ENCODE measurements at regions not wholly inside any gene's neighbourhood (a gene's known extent, or its start where the extent isn't known, plus 50 kb on each side); places are given as distances from the start of the nearest gene placed in this dataset.

DNA sequence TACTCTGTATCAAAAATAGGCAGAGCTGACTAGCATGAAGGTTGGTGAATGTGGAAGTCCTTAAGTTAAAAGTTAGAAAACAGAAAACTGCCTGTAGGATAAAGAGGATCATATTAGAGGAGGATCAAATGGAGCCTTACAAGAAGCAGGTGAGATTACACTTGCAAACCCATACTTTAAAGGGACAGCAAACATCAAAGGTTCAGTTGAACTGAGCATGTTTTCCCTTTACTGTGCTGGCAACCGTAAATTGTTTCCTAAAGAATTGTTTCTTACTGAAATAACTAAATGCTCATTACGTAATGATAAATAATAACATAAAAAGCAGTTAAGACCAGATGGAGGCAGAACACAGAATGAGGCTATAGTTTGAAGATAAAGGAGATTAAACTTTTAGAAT lies 465.3 kb upstream of the FTMT start:
- CTCF ChIA-PET, result no interaction called here
- H3K27ac ChIP-seq (ENCODE audit: low read depth in 2 of 2, low read length in 1 of 2), result no peak overlapping the region
- 19% methylated on average over 2 of the region's 2 CpGs for WGBS (ENCODE audit: low lambda C conversion rate)

GRCh38 chr5:121396716-121397115 lies 455.0 kb upstream of the FTMT start:
- Histone ChIP-seq H3K79me2 (ENCODE audit: insufficient read depth) (no peaks in the 10 kb centered on the region), H3K4me2 (no peak overlapping the region), H3K4me3 (ENCODE audit: low read depth in 2 of 2, low read length in 1 of 2) (no peak overlapping the region), H3F3A (replicated peaks; ENCODE audit: insufficient read depth) (no peaks in the 10 kb centered on the region), H3K9ac (no peak overlapping the region), H3K9me2 (no peaks in the 10 kb centered on the region), H3K36me3 (replicated peaks in 1 of 2; ENCODE audit: control insufficient read depth in 1 of 2, insufficient read depth in 2 of 2, low read length in 1 of 2) (no peaks in the 10 kb centered on the region), H4K20me1 (ENCODE audit: insufficient read depth) (no peaks in the 10 kb centered on the region), H3K27ac (ENCODE audit: low read depth in 2 of 2, low read length in 1 of 2) (no peak overlapping the region), H3K9me3 (no peaks in the 10 kb centered on the region), H2AFZ (ENCODE audit: low read depth) (no peak overlapping the region), H3K27me3 (ENCODE audit: insufficient read depth) (no peaks in the 10 kb centered on the region), H3K4me1 (ENCODE audit: control insufficient read depth in 1 of 2, insufficient read depth in 2 of 2, low read depth in 1 of 2, low read length in 1 of 2) (no peaks in the 10 kb centered on the region; a peak in 1 of 4 replicates)
- POLR2A ChIA-PET, result no interaction called here
- DNase-seq, result no peak
- CTCF ChIA-PET, result no interaction called here
- TF ChIP-seq RCOR1 (IDR thresholded peaks at IDR 0.05; ENCODE audit: low read length) (no peak), POLR2AphosphoS5 (IDR thresholded peaks at IDR 0.05; ENCODE audit: low read depth, low read length) (no peak), USF2 (IDR thresholded peaks at IDR 0.05; ENCODE audit: borderline replicate concordance, low read depth, low read length) (no peak), TEAD4 (IDR thresholded peaks at IDR 0.05; ENCODE audit: borderline replicate concordance, insufficient read depth) (no peak), TCF12 (IDR thresholded peaks at IDR 0.05) (no peak), JUND (IDR thresholded peaks at IDR 0.05) (no peak)
- TF ChIP-seq, protein P1, sequence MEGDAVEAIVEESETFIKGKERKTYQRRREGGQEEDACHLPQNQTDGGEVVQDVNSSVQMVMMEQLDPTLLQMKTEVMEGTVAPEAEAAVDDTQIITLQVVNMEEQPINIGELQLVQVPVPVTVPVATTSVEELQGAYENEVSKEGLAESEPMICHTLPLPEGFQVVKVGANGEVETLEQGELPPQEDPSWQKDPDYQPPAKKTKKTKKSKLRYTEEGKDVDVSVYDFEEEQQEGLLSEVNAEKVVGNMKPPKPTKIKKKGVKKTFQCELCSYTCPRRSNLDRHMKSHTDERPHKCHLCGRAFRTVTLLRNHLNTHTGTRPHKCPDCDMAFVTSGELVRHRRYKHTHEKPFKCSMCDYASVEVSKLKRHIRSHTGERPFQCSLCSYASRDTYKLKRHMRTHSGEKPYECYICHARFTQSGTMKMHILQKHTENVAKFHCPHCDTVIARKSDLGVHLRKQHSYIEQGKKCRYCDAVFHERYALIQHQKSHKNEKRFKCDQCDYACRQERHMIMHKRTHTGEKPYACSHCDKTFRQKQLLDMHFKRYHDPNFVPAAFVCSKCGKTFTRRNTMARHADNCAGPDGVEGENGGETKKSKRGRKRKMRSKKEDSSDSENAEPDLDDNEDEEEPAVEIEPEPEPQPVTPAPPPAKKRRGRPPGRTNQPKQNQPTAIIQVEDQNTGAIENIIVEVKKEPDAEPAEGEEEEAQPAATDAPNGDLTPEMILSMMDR (IDR thresholded peaks at IDR 0.05), result no peak
- TF ChIP-seq, protein P2, sequence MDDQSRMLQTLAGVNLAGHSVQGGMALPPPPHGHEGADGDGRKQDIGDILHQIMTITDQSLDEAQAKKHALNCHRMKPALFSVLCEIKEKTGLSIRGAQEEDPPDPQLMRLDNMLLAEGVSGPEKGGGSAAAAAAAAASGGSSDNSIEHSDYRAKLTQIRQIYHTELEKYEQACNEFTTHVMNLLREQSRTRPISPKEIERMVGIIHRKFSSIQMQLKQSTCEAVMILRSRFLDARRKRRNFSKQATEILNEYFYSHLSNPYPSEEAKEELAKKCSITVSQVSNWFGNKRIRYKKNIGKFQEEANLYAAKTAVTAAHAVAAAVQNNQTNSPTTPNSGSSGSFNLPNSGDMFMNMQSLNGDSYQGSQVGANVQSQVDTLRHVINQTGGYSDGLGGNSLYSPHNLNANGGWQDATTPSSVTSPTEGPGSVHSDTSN (IDR thresholded peaks at IDR 0.05), result no peak

More for the DNA sequence above, 465.3 kb upstream of the FTMT start:
- Histone ChIP-seq H3F3A (replicated peaks; ENCODE audit: insufficient read depth) (no peaks in the 10 kb centered on the region), H3K4me1 (ENCODE audit: control insufficient read depth in 1 of 2, insufficient read depth in 2 of 2, low read depth in 1 of 2, low read length in 1 of 2) (no peaks in the 10 kb centered on the region), H3K9ac (no peak overlapping the region), H3K27me3 (ENCODE audit: insufficient read depth) (no peaks in the 10 kb centered on the region), H2AFZ (ENCODE audit: low read depth) (no peak overlapping the region), H3K9me3 (no peaks in the 10 kb centered on the region), H3K9me2 (no peaks in the 10 kb centered on the region; the same call in 1 of the 2 replicates), H4K20me1 (ENCODE audit: insufficient read depth) (no peaks in the 10 kb centered on the region), H3K4me3 (ENCODE audit: low read depth in 2 of 2, low read length in 1 of 2) (no peak overlapping the region), H3K79me2 (ENCODE audit: insufficient read depth) (no peaks in the 10 kb centered on the region), H3K4me2 (no peak overlapping the region), H3K36me3 (replicated peaks in 1 of 2; ENCODE audit: control insufficient read depth in 1 of 2, insufficient read depth in 2 of 2, low read length in 1 of 2) (no peaks in the 10 kb centered on the region)
- TF ChIP-seq RFX5 (IDR thresholded peaks at IDR 0.05; ENCODE audit: low read length), result no peak
- no peak for TF ChIP-seq TAF1 (IDR thresholded peaks at IDR 0.05; ENCODE audit: borderline replicate concordance, low read depth, low read length)
- TF ChIP-seq, protein P3, sequence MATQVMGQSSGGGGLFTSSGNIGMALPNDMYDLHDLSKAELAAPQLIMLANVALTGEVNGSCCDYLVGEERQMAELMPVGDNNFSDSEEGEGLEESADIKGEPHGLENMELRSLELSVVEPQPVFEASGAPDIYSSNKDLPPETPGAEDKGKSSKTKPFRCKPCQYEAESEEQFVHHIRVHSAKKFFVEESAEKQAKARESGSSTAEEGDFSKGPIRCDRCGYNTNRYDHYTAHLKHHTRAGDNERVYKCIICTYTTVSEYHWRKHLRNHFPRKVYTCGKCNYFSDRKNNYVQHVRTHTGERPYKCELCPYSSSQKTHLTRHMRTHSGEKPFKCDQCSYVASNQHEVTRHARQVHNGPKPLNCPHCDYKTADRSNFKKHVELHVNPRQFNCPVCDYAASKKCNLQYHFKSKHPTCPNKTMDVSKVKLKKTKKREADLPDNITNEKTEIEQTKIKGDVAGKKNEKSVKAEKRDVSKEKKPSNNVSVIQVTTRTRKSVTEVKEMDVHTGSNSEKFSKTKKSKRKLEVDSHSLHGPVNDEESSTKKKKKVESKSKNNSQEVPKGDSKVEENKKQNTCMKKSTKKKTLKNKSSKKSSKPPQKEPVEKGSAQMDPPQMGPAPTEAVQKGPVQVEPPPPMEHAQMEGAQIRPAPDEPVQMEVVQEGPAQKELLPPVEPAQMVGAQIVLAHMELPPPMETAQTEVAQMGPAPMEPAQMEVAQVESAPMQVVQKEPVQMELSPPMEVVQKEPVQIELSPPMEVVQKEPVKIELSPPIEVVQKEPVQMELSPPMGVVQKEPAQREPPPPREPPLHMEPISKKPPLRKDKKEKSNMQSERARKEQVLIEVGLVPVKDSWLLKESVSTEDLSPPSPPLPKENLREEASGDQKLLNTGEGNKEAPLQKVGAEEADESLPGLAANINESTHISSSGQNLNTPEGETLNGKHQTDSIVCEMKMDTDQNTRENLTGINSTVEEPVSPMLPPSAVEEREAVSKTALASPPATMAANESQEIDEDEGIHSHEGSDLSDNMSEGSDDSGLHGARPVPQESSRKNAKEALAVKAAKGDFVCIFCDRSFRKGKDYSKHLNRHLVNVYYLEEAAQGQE (IDR thresholded peaks at IDR 0.05; ENCODE audit: low read depth, low read length), result no peak
- TF ChIP-seq, protein P4, sequence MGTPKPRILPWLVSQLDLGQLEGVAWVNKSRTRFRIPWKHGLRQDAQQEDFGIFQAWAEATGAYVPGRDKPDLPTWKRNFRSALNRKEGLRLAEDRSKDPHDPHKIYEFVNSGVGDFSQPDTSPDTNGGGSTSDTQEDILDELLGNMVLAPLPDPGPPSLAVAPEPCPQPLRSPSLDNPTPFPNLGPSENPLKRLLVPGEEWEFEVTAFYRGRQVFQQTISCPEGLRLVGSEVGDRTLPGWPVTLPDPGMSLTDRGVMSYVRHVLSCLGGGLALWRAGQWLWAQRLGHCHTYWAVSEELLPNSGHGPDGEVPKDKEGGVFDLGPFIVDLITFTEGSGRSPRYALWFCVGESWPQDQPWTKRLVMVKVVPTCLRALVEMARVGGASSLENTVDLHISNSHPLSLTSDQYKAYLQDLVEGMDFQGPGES (IDR thresholded peaks at IDR 0.05; ENCODE audit: low read depth, low read length), result no peak
- TF ChIP-seq USF1 (IDR thresholded peaks at IDR 0.05; ENCODE audit: borderline replicate concordance, low read depth), result no peak
- no peak for TF ChIP-seq FOXM1 (IDR thresholded peaks at IDR 0.05; ENCODE audit: low read depth)
- TF ChIP-seq RAD21 (IDR thresholded peaks at IDR 0.05; ENCODE audit: low read length), result no peak
- TF ChIP-seq POLR2AphosphoS5 (IDR thresholded peaks at IDR 0.05; ENCODE audit: low read depth, low read length), result no peak
- TF ChIP-seq FOSL2 (IDR thresholded peaks at IDR 0.05; ENCODE audit: borderline replicate concordance, low read depth), result no peak
- no peak for TF ChIP-seq SMC3 (IDR thresholded peaks at IDR 0.05; ENCODE audit: low read depth, low read length)
- TF ChIP-seq TCF12 (IDR thresholded peaks at IDR 0.05), result no peak
- no peak for TF ChIP-seq RCOR1 (IDR thresholded peaks at IDR 0.05; ENCODE audit: low read length)
- POLR2A ChIA-PET, result no interaction called here
- DNase-seq, result no peak

Measured in SK-N-SH (cell line).